ENCODE measurements at regions not wholly inside any gene's neighbourhood (a gene's known extent, or its start where the extent isn't known, plus 50 kb on each side); places are given as distances from the start of the nearest gene placed in this dataset.
"Not testable (repeated sequence)": the region's sequence is repeated elsewhere in the genome, so short reads cannot be mapped to it uniquely, and the experiment has no call there.

- in situ Hi-C loops (cut with MboI; ENCODE audit: low sequenced_read_pairs): no loop called here
Observed at GRCh38 chr9:32004431-32005076, 379.9 kb upstream of the ACO1 start.

DNA sequence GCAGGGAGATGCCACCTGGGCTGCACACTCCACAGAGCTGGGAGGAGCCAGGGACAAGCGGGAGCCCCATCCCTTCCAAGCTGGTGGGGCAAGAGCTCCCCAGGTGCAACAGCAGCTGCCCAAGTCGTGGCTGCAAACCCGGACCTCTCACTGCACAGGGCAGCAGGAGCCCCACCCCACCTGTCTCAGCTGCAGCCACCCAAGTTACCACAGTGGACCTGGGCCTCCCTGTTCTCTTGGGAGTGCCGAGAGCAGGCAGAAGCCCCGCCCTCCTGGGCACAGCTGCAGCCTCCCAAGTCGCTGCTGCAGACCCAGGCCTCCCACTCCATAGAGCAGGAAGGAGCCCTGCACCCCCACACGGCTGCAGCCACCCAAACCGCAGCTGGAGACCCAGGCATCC, 374.1 kb upstream of the ACO1 start:
- in situ Hi-C loops (cut with MboI; ENCODE audit: low sequenced_read_pairs): no loop called here

GRCh38 chr9:32011049-32011448, 373.4 kb upstream of the ACO1 start:
- in situ Hi-C loops (cut with MboI; ENCODE audit: low sequenced_read_pairs): no loop called here

- in situ Hi-C loops (cut with MboI; ENCODE audit: low sequenced_read_pairs): no loop called here
Observed at GRCh38 chr9:32015795-32016194, 368.6 kb upstream of the ACO1 start.

GRCh38 chr9:32045513-32045912, 338.9 kb upstream of the ACO1 start:
- in situ Hi-C loops (cut with MboI; ENCODE audit: low sequenced_read_pairs): no loop called here

DNA sequence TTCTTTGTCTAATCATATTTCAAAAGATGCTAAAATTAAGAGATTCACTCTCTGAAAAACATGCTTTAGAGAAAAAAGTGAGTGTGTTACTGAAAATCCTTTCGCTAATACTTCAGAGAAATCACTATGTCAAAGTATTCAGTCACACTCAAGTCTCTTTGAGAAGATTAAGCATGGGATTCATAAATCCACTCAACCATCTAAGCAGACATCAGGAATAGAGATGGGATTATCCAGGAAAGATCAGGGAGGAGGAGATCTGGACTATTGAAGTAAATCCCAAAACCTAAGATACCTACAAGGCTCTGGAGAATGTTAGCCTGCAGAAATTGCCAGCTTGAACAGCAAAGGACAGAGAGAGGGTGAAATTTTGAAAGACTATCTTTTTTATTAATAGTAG, 317.2 kb upstream of the ACO1 start:
- in situ Hi-C loops (cut with MboI; ENCODE audit: low sequenced_read_pairs): no loop called here

GRCh38 chr9:32069169-32069813, 315.2 kb upstream of the ACO1 start:
- in situ Hi-C loops (cut with MboI; ENCODE audit: low sequenced_read_pairs): no loop called here

GRCh38 chr9:32069969-32070368, 314.5 kb upstream of the ACO1 start:
- in situ Hi-C loops (cut with MboI; ENCODE audit: low sequenced_read_pairs): no loop called here

GRCh38 chr9:32072570-32072969, 311.9 kb upstream of the ACO1 start:
- in situ Hi-C loops (cut with MboI; ENCODE audit: low sequenced_read_pairs): no loop called here

DNA sequence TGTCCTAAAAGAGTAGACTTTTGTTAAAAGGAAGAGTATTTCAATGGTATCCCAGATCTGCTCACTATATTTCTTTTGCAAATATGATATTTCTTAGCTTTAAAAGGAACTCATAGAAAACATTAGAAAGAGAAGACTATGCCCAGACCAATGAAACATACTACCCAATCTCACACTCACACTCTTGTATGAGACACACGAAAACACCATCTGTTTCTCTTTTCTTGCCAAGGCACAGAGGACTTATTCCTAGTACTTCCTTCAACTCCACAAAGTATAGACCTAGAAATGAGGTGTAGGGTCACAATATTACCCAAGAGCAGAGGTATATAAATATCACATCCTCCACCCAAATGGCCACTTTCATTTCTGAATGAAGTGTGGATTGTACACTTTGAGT, 292.4 kb upstream of the ACO1 start:
- in situ Hi-C loops (cut with MboI; ENCODE audit: low sequenced_read_pairs): no loop called here

GRCh38 chr9:32117291-32117690, 267.2 kb upstream of the ACO1 start:
- in situ Hi-C loops (cut with MboI; ENCODE audit: low sequenced_read_pairs): no loop called here

GRCh38 chr9:32128546-32128945, 255.9 kb upstream of the ACO1 start:
- in situ Hi-C loops (cut with MboI; ENCODE audit: low sequenced_read_pairs): no loop called here

GRCh38 chr9:32130709-32131108, 253.7 kb upstream of the ACO1 start:
- in situ Hi-C loops (cut with MboI; ENCODE audit: low sequenced_read_pairs): not testable (repeated sequence)

DNA sequence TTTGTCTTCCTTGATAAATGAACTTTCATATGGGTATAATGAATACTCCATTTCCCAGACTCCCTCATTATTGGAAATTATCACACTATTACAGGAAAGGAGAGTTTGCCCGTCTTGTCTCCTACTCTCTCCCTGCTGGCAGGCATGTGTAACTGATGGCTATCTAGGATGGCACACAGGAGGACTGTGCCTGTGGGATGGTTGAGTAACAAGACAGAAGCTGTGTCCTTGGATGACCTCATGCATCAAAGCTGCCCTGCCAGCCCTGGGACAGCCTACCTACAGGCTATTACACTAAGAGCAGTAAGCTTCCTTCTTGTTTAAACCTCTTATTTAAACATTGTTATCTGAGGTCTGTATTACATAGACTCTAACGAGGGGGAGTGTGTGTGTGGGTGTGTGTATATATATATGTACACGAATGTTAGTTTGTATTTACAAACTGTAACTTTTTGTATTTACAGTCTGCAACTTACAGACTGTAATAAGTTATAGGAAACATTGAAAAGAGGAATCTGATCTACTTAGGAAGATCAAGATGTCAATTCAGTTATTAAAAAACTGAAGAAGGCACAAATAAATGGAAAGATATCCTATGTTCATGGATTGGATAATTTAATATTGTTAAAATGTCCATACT, 247.6 kb upstream of the ACO1 start:
- in situ Hi-C loops (cut with MboI; ENCODE audit: low sequenced_read_pairs): no loop called here

GRCh38 chr9:32142074-32142473, 242.4 kb upstream of the ACO1 start:
- in situ Hi-C loops (cut with MboI; ENCODE audit: low sequenced_read_pairs): no loop called here

DNA sequence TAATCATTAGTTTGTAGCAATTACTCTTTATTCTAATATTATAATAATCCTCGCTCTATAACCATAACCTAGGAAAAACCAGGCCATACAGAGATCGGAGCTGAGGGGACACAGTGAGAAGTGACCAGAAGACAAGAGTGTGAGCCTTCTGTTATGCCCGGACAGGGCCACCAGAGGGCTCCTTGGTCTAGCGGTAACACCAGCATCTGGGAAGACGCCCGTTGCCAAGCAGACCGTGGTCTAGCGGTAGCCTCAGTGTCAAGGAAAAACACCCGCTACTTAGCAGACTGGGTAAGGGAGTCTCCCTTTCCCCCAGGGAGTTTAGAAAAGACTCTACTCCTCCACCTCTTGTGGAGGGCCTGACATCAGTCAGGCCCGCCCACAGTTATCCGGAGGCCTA, 235.9 kb upstream of the ACO1 start:
- in situ Hi-C loops (cut with MboI; ENCODE audit: low sequenced_read_pairs): not testable (repeated sequence)

GRCh38 chr9:32161209-32161608, 223.2 kb upstream of the ACO1 start:
- in situ Hi-C loops (cut with MboI; ENCODE audit: low sequenced_read_pairs): no loop called here

DNA sequence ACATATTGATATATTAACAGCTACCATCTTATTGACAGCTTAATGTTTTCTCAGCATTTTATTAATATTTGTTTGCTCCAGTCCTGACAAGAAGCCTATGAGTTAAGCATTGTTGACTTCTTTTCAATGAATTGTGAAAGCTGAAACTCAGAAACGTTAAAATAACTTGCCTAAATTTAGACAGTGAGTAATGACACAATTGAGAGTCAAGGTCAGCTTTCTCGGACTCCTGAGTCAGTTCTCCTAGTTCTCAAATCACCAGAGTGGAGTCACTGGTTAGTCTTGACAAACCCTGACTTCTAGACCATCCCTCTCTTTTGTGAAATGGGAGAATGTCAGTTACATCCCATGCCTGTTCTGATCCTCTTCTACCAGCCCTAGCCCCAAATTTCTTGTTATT, 222.7 kb upstream of the ACO1 start:
- in situ Hi-C loops (cut with MboI; ENCODE audit: low sequenced_read_pairs): no loop called here

- in situ Hi-C loops (cut with MboI; ENCODE audit: low sequenced_read_pairs): not testable (repeated sequence)
Observed at GRCh38 chr9:32166316-32166715, 218.1 kb upstream of the ACO1 start.

DNA sequence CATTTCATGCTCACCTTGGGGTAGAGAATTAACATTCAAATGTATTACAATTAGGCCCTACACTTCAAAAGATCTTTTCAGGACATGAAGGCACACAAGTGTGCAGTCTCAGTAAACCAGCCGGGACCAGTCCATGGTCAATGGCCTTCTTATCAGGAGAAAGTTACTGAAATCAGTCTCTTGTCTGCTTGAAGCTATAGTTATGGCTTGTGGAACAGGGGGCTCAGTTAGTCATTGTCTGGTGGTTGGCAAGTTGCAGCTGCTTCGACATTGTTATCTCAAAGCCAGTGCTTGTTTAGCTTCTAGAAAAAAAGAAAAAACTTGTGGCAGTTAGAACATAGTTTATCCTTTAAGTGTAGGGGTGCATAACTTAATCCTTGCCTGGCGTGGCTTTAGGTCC, 213.1 kb upstream of the ACO1 start:
- in situ Hi-C loops (cut with MboI; ENCODE audit: low sequenced_read_pairs): no loop called here

DNA sequence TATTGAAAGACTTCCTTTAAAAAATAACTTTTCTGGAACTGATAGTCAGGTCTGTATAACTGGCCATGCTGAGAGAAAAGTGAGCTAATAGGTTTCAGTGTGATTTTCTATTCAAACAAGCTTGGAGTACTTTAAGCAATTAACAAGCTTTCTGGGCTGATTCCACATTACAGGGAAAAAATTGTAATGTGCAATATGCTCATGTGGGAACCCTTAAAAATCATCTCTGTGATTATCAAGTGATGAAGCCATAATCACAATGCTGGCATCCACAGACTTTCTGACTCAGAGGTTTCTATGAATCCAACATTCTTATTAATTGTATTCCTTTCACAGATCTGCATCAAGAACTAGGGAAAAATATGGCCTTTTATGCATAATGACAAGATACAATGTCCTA, 212.2 kb upstream of the ACO1 start:
- in situ Hi-C loops (cut with MboI; ENCODE audit: low sequenced_read_pairs): no loop called here

DNA sequence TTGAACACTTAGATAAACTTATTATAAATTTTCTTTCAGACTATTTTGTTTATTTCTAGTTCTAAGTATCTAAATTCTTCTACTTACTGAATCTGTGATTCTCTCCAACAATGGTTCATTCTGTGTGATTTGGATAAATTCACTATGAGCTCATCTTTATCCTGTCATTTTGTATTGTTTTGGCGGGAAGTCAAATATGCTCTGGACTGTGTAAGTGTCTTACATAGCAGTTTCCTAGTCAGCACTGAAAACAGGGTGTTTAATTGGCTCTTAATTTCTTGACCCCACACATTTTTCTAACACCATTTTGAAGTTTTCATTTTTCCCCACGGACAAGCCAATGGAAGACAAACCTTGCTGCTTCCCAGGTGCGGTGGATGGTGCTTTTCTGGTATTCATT, 207.0 kb upstream of the ACO1 start:
- in situ Hi-C loops (cut with MboI; ENCODE audit: low sequenced_read_pairs): no loop called here

Data from HL-60/S4 (cell line).